Osteocyte (in vitro differentiated cells): ENCODE measurements at regions not wholly inside any gene's neighbourhood (a gene's known extent, or its start where the extent isn't known, plus 50 kb on each side); places are given as distances from the start of the nearest gene placed in this dataset.
"Not testable (repeated sequence)": the region's sequence is repeated elsewhere in the genome, so short reads cannot be mapped to it uniquely, and the experiment has no call there.

Experiments used
- DNase-seq: peaks from one replicate; pipeline ENCODE4 v3.0.0; 2021; ENCODE audit warnings: mixed read lengths; ENCODE audit not compliant: unreplicated experiment; ENCODE audit errors: extremely low spot score
- H3K27ac Mint-ChIP-seq: one replicate; pipeline ENCODE4 v1.8.0; 2021; ENCODE audit warnings: mild to moderate bottlenecking, mixed read lengths; ENCODE audit not compliant: unreplicated experiment
- H3K27me3 Mint-ChIP-seq: one replicate; pipeline ENCODE4 v1.8.0; 2021; ENCODE audit warnings: mixed read lengths; ENCODE audit not compliant: unreplicated experiment
- H3K36me3 Mint-ChIP-seq: one replicate; pipeline ENCODE4 v1.8.0; 2021; ENCODE audit warnings: mixed read lengths; ENCODE audit not compliant: unreplicated experiment
- H3K4me1 Mint-ChIP-seq: one replicate; pipeline ENCODE4 v1.8.0; 2021; ENCODE audit warnings: mixed read lengths; ENCODE audit not compliant: unreplicated experiment
- H3K4me3 Mint-ChIP-seq: one replicate; pipeline ENCODE4 v1.8.0; 2021; ENCODE audit warnings: mild to moderate bottlenecking, moderate library complexity, mixed read lengths; ENCODE audit not compliant: unreplicated experiment
- H3K9me3 Mint-ChIP-seq: one replicate; pipeline ENCODE4 v1.8.0; 2021; ENCODE audit warnings: mixed read lengths; ENCODE audit not compliant: unreplicated experiment
- TF ChIP-seq, protein P1 (sequence below): fragments of 200-600 bp; sonication (generic); IDR thresholded peaks from 2 replicates; pipeline ENCODE4 v1.5.0; 2021; ENCODE audit warnings: antibody characterized with exemption, mild to moderate bottlenecking, moderate library complexity

DNA sequence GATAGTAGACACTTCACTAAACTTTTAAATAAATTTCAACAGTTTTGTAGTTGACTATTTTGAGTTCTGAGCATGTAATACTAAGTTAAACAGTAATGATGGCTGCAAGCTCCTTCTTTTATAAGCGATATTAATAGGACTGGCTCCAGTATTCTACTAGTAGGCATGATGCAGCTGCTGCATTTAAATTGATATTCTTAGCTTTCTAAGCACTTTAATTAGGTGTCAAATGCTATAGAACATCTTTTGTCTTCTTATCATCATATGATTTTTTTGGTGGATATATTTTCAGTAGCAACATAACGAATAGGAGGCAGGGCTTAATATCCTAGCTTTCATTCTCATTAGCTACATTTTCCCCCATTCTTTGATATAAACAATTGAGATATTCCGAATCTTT, 141.1 kb downstream of the FBXO4 start:
- H3K27me3 Mint-ChIP-seq: no peaks in the 10 kb centered on the region
- no peaks in the 10 kb centered on the region for H3K36me3 Mint-ChIP-seq
- no peaks in the 10 kb centered on the region for H3K4me1 Mint-ChIP-seq
- H3K4me3 Mint-ChIP-seq: no peak overlapping the region
- H3K27ac Mint-ChIP-seq: no peak overlapping the region
- TF ChIP-seq, protein P1, sequence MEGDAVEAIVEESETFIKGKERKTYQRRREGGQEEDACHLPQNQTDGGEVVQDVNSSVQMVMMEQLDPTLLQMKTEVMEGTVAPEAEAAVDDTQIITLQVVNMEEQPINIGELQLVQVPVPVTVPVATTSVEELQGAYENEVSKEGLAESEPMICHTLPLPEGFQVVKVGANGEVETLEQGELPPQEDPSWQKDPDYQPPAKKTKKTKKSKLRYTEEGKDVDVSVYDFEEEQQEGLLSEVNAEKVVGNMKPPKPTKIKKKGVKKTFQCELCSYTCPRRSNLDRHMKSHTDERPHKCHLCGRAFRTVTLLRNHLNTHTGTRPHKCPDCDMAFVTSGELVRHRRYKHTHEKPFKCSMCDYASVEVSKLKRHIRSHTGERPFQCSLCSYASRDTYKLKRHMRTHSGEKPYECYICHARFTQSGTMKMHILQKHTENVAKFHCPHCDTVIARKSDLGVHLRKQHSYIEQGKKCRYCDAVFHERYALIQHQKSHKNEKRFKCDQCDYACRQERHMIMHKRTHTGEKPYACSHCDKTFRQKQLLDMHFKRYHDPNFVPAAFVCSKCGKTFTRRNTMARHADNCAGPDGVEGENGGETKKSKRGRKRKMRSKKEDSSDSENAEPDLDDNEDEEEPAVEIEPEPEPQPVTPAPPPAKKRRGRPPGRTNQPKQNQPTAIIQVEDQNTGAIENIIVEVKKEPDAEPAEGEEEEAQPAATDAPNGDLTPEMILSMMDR: no peak
- DNase-seq: no peak
- no peaks in the 10 kb centered on the region for H3K9me3 Mint-ChIP-seq

DNA sequence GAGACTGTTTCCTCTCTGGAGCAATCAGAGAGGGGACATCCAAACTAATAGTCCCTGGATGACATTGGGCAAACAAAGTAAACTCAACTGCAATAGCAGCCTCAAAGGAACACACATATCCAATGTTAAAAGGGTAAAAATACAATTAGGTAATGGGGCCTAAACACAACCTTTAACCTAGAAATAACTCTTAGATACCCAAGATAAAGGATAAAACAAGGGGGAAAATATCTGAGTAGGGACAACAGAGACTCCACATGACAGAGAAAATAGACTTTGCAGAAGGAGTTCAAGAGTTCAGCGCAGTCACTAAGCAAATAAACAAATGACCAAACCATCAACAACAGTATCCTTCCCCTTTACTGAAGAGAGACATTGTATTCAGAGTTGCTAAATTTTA, 149.3 kb downstream of the FBXO4 start:
- H3K36me3 Mint-ChIP-seq: no peaks in the 10 kb centered on the region
- H3K4me1 Mint-ChIP-seq: no peaks in the 10 kb centered on the region
- H3K4me3 Mint-ChIP-seq: no peak overlapping the region
- peaks cover 7% of the 10 kb centered on the region for H3K9me3 Mint-ChIP-seq
- H3K27ac Mint-ChIP-seq: no peak overlapping the region
- no peak for DNase-seq
- no peaks in the 10 kb centered on the region for H3K27me3 Mint-ChIP-seq
- TF ChIP-seq, protein P1: no peak

DNA sequence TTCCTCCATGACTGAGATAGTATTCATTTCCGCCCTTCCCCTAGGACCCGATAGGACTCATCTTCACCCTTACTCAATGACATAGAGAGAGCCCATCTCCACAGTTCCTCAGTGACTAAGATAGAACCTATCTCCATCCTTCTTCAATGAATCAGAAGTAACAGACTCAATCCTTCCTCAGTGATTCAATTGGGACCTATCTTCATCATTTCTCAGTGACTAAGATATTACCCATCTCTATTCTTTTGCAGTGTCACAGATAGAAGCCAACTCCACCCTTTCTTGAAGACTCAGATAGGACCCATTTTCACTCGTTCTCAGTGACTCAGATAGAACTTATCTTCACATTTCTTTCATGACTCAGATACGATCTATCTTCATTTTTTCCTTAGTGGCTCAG, 164.6 kb downstream of the FBXO4 start:
- no peak overlapping the region for H3K27ac Mint-ChIP-seq
- TF ChIP-seq, protein P1: no peak
- no peak overlapping the region for H3K4me3 Mint-ChIP-seq
- no peaks in the 10 kb centered on the region for H3K4me1 Mint-ChIP-seq
- H3K27me3 Mint-ChIP-seq: no peaks in the 10 kb centered on the region
- H3K36me3 Mint-ChIP-seq: no peaks in the 10 kb centered on the region
- H3K9me3 Mint-ChIP-seq: peaks cover 6% of the 10 kb centered on the region
- no peak for DNase-seq

DNA sequence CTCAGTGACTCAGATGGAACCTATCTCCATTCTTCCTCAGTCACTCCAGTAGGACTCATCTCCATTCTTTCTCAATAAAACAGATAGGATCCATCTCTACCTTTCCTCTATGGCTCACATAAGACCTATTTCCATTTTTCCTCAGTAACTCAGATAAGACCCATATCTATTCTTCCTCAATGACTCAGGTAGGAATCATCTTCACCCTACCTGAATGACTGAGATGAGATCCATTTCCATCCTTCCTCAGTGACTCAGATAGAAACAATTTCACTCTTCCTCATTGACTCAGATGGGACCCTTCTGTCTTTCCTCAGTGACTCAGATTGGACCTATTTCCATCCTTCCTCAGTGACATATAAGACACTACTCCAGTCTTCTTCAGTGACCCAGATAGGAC, 165.1 kb downstream of the FBXO4 start:
- no peak for DNase-seq
- no peaks in the 10 kb centered on the region for H3K27me3 Mint-ChIP-seq
- H3K9me3 Mint-ChIP-seq: peaks cover 6% of the 10 kb centered on the region
- H3K27ac Mint-ChIP-seq: no peak overlapping the region
- TF ChIP-seq, protein P1: no peak
- no peaks in the 10 kb centered on the region for H3K4me1 Mint-ChIP-seq
- no peak overlapping the region for H3K4me3 Mint-ChIP-seq
- no peaks in the 10 kb centered on the region for H3K36me3 Mint-ChIP-seq

DNA sequence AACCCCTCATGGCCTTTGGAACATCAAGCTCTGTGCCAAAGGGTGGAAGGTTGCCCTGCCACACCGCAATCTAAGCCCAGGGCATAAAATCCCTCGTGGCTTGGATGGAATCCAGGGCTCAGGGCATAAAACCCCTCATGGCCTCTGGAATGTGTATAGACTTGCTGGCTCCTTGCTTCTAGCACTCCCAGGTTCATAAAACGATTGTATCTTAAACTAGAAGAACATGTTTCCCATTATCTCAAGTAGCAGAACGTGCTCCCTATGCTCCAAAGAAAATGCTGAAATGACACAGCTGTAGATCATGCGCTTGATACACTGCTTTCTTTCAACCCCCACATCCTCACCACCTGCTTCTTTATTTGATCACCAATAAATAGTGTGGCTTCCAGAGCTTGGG, 174.8 kb downstream of the FBXO4 start:
- H3K4me1 Mint-ChIP-seq, H3K27me3 Mint-ChIP-seq, H3K27ac Mint-ChIP-seq, DNase-seq, H3K36me3 Mint-ChIP-seq, H3K4me3 Mint-ChIP-seq: not testable (repeated sequence)
- H3K9me3 Mint-ChIP-seq: peaks cover 20% of the 10 kb centered on the region

DNA sequence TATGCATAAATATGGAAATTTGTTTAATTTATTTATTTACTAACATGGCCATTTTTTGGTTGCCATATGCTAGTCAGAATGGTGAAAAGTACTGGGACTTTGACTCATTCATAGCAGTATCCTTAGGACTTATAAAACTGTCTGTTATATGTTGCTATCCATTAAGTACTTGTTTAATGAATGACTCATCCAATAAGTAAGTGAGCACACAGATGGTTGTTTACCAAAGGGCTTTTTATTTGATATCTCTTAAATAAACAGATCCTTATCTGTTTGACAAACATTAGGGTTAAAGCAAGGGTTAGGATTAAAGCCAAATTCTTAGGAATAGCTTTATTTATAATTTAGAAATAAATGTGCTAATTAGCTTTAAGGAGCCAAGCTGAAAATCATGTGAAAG, 183.4 kb downstream of the FBXO4 start:
- Mint-ChIP-seq H3K27me3 (no peaks in the 10 kb centered on the region), H3K4me1 (no peaks in the 10 kb centered on the region), H3K36me3 (no peaks in the 10 kb centered on the region), H3K9me3 (peaks cover 30% of the 10 kb centered on the region), H3K27ac (no peak overlapping the region), H3K4me3 (no peak overlapping the region)
- TF ChIP-seq, protein P1: no peak
- DNase-seq: no peak
